Pancreas (tissue), 10 donors: ENCODE measurements at regions not wholly inside any gene's neighbourhood (a gene's known extent, or its start where the extent isn't known, plus 50 kb on each side); places are given as distances from the start of the nearest gene placed in this dataset.

Experiments used
- ATAC-seq, 4 donors: fragments of 200-7000 bp; cut with Tn5 transposase; one replicate each; pipeline versions ENCODE4 v1.8.0 to v1.9.1; 2020; ENCODE audit warnings: mild to moderate bottlenecking in 4 of 4, moderate library complexity in 4 of 4
- DNase-seq, 6 donors: peaks; one replicate each; pipeline ENCODE4 v3.0.0-alpha.2; 2020
- FAIRE-seq: peaks from 2 replicates; lab custom pipeline; 2012; peaks lifted over from hg19 to GRCh38; lab: Jason Lieb, UNC
- H3K27ac ChIP-seq, 4 donors: fragments of 200-600 bp; sonication (generic); 1 replicate in 3 of 4; 2 replicates in 1 of 4; pipeline versions ENCODE4 v1.5.0 to v1.8.0; 2020
- H3K27me3 ChIP-seq, 4 donors: fragments of 200-600 bp; one replicate each; pipeline ENCODE4 v1.8.0; 2021
- H3K36me3 ChIP-seq, 3 donors: fragments of 200-600 bp; sonication (generic) in 1 of 3; one replicate each; pipeline versions ENCODE4 v1.5.0 to v1.8.0; 2020 to 2021
- H3K4me1 ChIP-seq, 3 donors: fragments of 200-600 bp; one replicate each; pipeline ENCODE4 v1.8.0; 2021
- H3K4me3 ChIP-seq, 4 donors: fragments of 200-600 bp; sonication (generic) in 2 of 4; one replicate each; pipeline versions ENCODE4 v1.5.0 to v1.8.0; 2020 to 2021
- H3K9me3 ChIP-seq, 4 donors: fragments of 200-600 bp; one replicate each; pipeline ENCODE4 v1.8.0; 2021
- WGBS, 2 donors: extraction: QIAGEN DNeasy Blood & Tissue Kit; methylation state at CpG; one replicate each; pipeline ENCODE4 v1.1.7; 2013; 5-methylcytosine and 5-hydroxymethylcytosine counted together
- intact Hi-C, 3 donors: fragments of 100-400 bp; cut with DNase I; formaldehyde crosslinking; loops; one replicate each; pipeline versions ENCODE4 v1.11.1 to v1.14.2; 2022
- TF ChIP-seq, protein P1 (sequence below), 4 donors: fragments of 200-600 bp; sonication (generic) in 3 of 4; IDR thresholded peaks; one replicate each; pipeline versions ENCODE4 v1.5.0 to v1.8.0; 2021; ENCODE audit warnings: antibody characterized with exemption in 4 of 4
- donor health status: healthy with polysubstance abuse.
- donor health status: DM: no; HTN: no; CAD: no; lungs with moderate emphysema.
- donor health status: DM: no; HTN: no; CAD: no.
- donor health status: control.
- donor health status: control.
- donor health status: Bipolar disorder and iron deficiency.
- donor health status: DM: yes; HTN: yes; CAD: no.
- donor health status: DM: no; HTN: no; CAD: no.
- donor health status: DM: no; HTN: no; CAD: no.
- donor health status: DM: yes; HTN: yes; CAD: no.

DNA sequence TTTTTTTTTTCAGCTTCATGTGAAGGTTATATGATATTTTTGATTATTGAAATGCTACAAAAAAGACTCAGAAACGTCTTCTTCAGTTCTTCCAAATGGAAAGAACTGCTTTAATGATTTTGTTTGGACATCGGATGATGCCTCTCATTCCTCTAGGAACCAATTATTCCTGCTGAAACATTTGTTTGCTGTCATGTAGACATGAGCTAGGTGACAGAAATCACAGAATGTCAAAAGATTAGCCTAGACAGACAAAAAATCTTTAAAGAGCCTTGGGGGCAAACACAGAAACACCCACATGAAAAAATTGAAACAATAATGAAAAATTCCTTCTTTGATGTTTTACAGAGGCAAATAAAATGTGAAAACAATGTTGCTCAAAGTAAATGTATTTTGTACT lies 244.2 kb upstream of the EDIL3 start:
- intact Hi-C loops, result no loop called here
- no peaks in the 10 kb centered on the region for H3K27me3 ChIP-seq
- H3K4me3 ChIP-seq, result no peak overlapping the region

DNA sequence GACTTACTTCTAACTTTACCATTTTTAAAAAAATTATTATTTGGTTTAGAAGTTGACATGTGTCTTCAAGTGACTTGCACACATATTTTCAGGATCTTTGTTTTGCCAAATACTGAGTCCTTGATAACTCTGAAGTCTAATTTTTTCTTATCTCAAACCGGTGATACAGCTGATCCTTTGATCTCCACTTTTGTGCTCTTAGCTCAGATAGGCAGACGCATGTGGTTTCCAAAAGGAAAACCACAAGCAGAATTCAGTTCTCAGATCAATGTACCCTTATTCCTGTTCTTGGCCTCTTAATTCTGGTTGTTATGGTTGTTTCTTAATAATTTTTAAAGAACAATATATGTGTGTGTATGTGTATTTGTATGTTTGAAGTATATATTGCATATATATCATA lies 238.3 kb upstream of the EDIL3 start:
- DNase-seq (no peak), FAIRE-seq (peak; percentile 34), ATAC-seq (no peak)
- TF ChIP-seq, protein P1, sequence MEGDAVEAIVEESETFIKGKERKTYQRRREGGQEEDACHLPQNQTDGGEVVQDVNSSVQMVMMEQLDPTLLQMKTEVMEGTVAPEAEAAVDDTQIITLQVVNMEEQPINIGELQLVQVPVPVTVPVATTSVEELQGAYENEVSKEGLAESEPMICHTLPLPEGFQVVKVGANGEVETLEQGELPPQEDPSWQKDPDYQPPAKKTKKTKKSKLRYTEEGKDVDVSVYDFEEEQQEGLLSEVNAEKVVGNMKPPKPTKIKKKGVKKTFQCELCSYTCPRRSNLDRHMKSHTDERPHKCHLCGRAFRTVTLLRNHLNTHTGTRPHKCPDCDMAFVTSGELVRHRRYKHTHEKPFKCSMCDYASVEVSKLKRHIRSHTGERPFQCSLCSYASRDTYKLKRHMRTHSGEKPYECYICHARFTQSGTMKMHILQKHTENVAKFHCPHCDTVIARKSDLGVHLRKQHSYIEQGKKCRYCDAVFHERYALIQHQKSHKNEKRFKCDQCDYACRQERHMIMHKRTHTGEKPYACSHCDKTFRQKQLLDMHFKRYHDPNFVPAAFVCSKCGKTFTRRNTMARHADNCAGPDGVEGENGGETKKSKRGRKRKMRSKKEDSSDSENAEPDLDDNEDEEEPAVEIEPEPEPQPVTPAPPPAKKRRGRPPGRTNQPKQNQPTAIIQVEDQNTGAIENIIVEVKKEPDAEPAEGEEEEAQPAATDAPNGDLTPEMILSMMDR (IDR thresholded peaks at IDR 0.05), result no peak
- 6 to 12% methylated on average over 2 of the region's 2 CpGs for WGBS, 2 donors
- Histone ChIP-seq H3K4me1 (no peaks in the 10 kb centered on the region), H3K36me3 (no peaks in the 10 kb centered on the region), H3K27me3 (no peaks in the 10 kb centered on the region), H3K4me3 (no peak overlapping the region), H3K27ac (no peak overlapping the region), H3K9me3 (no peaks in the 10 kb centered on the region)
- intact Hi-C loops, result no loop called here

More for the DNA sequence above, 244.2 kb upstream of the EDIL3 start:
- no peaks in the 10 kb centered on the region for H3K36me3 ChIP-seq
- DNase-seq, result no peak
- no peak overlapping the region for H3K27ac ChIP-seq
- WGBS, 2 donors, result 56 to 57% methylated on average over 2 of the region's 2 CpGs
- H3K4me1 ChIP-seq, result no peaks in the 10 kb centered on the region
- H3K9me3 ChIP-seq, result no peaks in the 10 kb centered on the region
- FAIRE-seq, result no peak
- TF ChIP-seq, protein P1 (IDR thresholded peaks at IDR 0.05), result no peak
- ATAC-seq, result no peak

DNA sequence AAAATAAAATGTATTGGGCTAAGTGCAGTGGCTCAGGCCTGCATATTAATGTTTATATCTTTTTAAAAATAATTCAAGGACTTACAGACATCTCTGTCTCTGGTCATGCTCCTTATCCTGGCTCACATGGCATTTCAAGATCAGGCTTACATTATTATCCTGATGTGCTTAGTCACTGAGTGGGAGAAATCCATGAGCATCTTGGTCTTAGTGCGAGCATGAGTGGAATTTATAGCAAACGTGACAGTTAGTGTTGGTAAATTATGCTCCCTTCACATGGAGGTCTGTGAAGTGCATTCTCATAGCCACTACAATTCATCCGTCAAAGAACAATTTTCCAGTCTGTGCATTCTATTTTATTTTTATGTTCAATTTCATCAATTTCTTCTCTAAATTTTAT lies 237.8 kb upstream of the EDIL3 start:
- Histone ChIP-seq H3K27me3 (no peaks in the 10 kb centered on the region), H3K4me3 (no peak overlapping the region), H3K27ac (no peak overlapping the region), H3K9me3 (no peaks in the 10 kb centered on the region), H3K36me3 (no peaks in the 10 kb centered on the region), H3K4me1 (no peaks in the 10 kb centered on the region)
- TF ChIP-seq, protein P1 (IDR thresholded peaks at IDR 0.05), result no peak
- ATAC-seq (no peak), DNase-seq (no peak), FAIRE-seq (no peak)
- WGBS, 2 donors, result 63 to 69% methylated on average over 3 of the region's 3 CpGs
- intact Hi-C loops, result no loop called here

DNA sequence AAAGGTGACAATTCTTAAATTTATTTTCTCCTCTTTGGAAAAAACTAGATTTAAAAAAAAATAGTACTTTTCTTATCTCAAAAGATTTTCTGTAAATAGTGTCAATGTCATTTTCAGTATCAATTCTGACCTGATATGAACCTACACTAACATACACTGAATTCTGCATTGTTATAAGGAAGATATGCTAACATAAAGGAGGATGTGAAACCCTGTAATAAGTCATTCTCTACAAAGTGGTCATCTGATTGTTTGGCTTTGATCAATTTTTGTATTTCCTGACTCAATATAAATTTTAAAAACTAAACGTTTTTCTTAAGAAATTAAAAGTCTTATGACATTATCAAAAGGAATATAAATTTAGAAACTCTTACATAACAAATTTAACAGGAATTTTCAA lies 233.6 kb upstream of the EDIL3 start:
- H3K4me1 ChIP-seq, result no peaks in the 10 kb centered on the region
- ATAC-seq (no peak), DNase-seq (no peak), FAIRE-seq (no peak)
- TF ChIP-seq, protein P1 (IDR thresholded peaks at IDR 0.05), result no peak
- no peaks in the 10 kb centered on the region for H3K36me3 ChIP-seq
- H3K27me3 ChIP-seq, result no peaks in the 10 kb centered on the region
- H3K27ac ChIP-seq, result no peak overlapping the region
- no peak overlapping the region for H3K4me3 ChIP-seq
- H3K9me3 ChIP-seq, result no peaks in the 10 kb centered on the region
- WGBS, 2 donors, result 18% methylated on average over 1 of the region's 1 CpG
- intact Hi-C loops, result no loop called here

DNA sequence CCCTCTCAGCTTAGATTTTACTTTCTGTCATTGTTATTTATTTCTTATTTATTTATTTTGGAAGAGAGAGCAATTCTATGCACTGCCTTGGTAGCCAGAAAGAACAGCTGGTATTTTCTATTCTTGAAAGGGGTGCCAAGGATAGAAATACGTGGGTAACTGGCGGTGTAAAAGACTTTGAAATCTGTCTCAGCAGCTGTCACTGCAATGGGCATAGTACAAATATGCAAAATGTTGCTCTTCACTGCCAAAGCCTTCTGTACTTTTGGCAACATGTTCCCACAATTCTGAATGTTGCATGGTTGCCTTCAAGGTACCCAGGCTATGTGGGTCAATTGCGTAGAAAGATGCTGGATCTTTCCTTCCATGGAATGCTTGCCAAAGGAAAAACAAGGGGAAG lies 230.2 kb upstream of the EDIL3 start:
- H3K36me3 ChIP-seq, result no peaks in the 10 kb centered on the region
- no peak overlapping the region for H3K27ac ChIP-seq
- 60 to 71% methylated on average over 3 of the region's 3 CpGs for WGBS, 2 donors
- H3K4me3 ChIP-seq, result no peak overlapping the region
- H3K4me1 ChIP-seq, result no peaks in the 10 kb centered on the region
- ATAC-seq (no peak), FAIRE-seq (no peak), DNase-seq (no peak)
- TF ChIP-seq, protein P1 (IDR thresholded peaks at IDR 0.05), result no peak
- intact Hi-C loops, result no loop called here
- H3K9me3 ChIP-seq, result no peaks in the 10 kb centered on the region
- peaks cover 0 to 6% (median 0%) of the 10 kb centered on the region in 4 donors for H3K27me3 ChIP-seq
